ENCODE measurements at regions not wholly inside any gene's neighbourhood (a gene's known extent, or its start where the extent isn't known, plus 50 kb on each side); places are given as distances from the start of the nearest gene placed in this dataset.

- TF ChIP-seq GATA2 (IDR thresholded peaks at IDR 0.05; ENCODE audit: low read depth, low read length), result no peak
- TF ChIP-seq GATA3 (IDR thresholded peaks at IDR 0.05; ENCODE audit: low read depth, low read length), result no peak
Observed at GRCh38 chr18:56391931-56392590, 246.3 kb downstream of the TXNL1 start.

GRCh38 chr18:56390626-56391025 lies 247.8 kb downstream of the TXNL1 start:
- no peak for TF ChIP-seq GATA2 (IDR thresholded peaks at IDR 0.05; ENCODE audit: low read depth, low read length)
- no peak for TF ChIP-seq GATA3 (IDR thresholded peaks at IDR 0.05; ENCODE audit: low read depth, low read length)

GRCh38 chr18:56389190-56389589 lies 249.2 kb downstream of the TXNL1 start:
- no peak for TF ChIP-seq GATA3 (IDR thresholded peaks at IDR 0.05; ENCODE audit: low read depth, low read length)
- TF ChIP-seq GATA2 (IDR thresholded peaks at IDR 0.05; ENCODE audit: low read depth, low read length), result no peak

DNA sequence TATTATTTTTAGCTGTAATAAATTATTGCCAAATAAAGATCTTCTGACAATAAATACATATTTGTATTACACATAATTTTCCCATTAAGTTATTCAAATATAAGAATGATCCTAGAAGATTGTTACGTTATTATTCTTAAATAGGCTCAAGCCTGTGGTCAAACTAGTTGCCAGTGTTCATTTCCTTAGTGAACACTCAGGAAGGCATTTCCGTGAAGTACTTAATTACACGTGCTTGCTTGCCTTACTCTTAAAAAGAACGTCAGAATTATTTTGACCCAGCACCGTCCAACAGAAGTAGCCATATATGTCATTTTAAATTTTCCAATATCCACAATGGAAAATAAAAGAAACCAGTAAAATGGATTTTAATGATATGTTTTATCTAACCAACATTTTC lies 249.8 kb downstream of the TXNL1 start:
- TF ChIP-seq GATA3 (IDR thresholded peaks at IDR 0.05; ENCODE audit: low read depth, low read length), result no peak
- no peak for TF ChIP-seq GATA2 (IDR thresholded peaks at IDR 0.05; ENCODE audit: low read depth, low read length)

DNA sequence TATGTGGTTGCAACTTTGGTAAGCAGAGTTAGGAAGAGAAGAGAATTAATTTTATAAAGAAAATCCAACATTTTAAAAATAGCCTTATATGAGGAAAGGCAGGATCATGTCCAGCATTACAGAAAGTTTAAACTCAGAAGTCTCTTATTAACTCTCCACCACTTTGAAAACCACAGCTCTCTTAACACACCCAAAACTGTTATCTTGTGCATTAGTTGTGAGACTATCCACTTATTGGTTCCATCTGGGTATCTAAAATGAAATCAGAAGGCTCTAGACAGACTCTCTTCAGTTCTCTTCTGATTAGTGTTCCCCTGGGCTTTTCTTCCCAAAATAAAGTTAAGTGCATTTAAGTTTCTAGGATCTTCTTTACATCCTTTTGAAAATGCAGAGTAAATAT lies 251.5 kb downstream of the TXNL1 start:
- TF ChIP-seq GATA2 (IDR thresholded peaks at IDR 0.05; ENCODE audit: low read depth, low read length), result no peak
- no peak for TF ChIP-seq GATA3 (IDR thresholded peaks at IDR 0.05; ENCODE audit: low read depth, low read length)

DNA sequence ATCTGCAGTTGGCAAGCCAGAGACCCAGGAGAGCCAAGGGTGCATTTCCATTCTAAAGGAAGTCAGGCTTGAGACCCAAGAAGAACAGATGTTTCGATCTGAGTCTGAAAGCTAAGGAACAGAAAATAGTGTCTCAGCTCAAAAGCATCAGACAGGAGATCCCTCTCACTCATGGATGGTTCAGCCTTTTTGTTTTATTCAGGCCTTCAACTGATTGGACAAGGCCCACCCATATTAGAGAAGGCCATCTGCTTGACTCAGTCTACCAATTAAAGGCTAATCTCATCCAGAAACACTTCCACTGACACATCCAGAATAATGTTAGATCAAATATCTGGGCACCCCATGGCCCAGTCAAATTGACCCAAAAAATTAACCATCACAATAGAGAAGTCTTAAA lies 255.0 kb downstream of the TXNL1 start:
- no peak for TF ChIP-seq GATA3 (IDR thresholded peaks at IDR 0.05; ENCODE audit: low read depth, low read length)
- TF ChIP-seq GATA2 (IDR thresholded peaks at IDR 0.05; ENCODE audit: low read depth, low read length), result no peak

- no peak for TF ChIP-seq GATA3 (IDR thresholded peaks at IDR 0.05; ENCODE audit: low read depth, low read length)
- no peak for TF ChIP-seq GATA2 (IDR thresholded peaks at IDR 0.05; ENCODE audit: low read depth, low read length)
Observed at GRCh38 chr18:56382541-56382940, 255.9 kb downstream of the TXNL1 start.

DNA sequence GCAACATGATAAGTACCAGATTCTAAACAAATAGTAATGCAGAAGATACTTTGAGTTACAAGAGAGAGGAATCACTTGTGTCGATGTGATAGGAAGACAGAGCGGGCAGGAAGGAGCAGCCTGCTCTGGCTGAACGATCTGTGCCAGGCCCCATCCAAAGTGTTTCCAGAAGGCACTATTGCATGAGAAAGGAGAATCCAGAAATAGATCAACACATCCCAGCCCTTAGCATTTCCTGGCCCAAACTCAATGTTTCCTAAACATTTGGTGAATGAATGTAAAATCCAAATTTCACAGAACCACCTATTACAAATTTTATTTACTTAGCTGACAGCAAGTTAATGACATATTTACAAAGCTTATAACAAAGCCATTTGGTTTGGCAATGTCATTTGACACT lies 257.2 kb downstream of the TXNL1 start:
- no peak for TF ChIP-seq GATA3 (IDR thresholded peaks at IDR 0.05; ENCODE audit: low read depth, low read length)
- TF ChIP-seq GATA2 (IDR thresholded peaks at IDR 0.05; ENCODE audit: low read depth, low read length), result no peak

- no peak for TF ChIP-seq GATA2 (IDR thresholded peaks at IDR 0.05; ENCODE audit: low read depth, low read length)
- no peak for TF ChIP-seq GATA3 (IDR thresholded peaks at IDR 0.05; ENCODE audit: low read depth, low read length)
Observed at GRCh38 chr18:56380685-56381084, 257.7 kb downstream of the TXNL1 start.

DNA sequence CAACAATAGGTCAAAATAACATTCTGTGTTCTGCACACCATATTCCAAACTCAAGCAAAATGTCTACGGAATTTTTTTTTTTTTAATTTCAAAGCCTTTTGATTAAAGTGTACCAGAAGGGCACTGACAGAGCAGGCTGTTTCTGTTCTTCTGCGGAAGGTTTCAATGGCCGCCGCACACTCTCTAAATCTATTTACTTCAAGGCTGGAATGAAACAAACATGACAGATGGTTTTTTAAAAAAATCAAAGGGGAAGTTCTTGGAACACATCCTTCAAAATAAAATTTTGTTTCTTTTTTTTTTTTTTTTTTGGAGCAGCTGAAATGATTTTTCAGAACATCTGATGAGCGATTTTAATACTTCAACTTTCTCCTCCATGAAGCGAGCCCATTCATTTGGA lies 259.1 kb downstream of the TXNL1 start:
- no peak for TF ChIP-seq GATA3 (IDR thresholded peaks at IDR 0.05; ENCODE audit: low read depth, low read length)

DNA sequence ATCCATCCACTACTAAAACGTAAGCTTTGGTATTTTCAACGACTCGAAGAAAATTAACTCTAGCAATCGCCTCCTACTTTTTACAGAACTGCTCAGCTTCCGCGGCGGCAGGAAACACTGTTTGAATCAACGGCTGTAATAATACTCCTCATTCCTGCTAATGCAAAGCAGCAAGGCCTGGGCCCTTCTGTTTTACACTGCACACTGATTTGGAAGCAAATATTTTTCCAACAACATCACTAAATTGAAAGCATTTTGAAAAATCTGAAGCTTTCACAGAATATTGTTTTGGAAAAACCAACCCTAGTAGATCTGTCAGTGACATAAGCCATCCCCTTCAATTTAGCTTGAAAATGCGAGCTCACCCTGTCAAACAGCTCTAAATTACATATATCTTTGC lies 261.2 kb downstream of the TXNL1 start:
- TF ChIP-seq GATA3 (IDR thresholded peaks at IDR 0.05; ENCODE audit: low read depth, low read length) (no peak), GATA2 (IDR thresholded peaks at IDR 0.05; ENCODE audit: low read depth, low read length) (no peak)

DNA sequence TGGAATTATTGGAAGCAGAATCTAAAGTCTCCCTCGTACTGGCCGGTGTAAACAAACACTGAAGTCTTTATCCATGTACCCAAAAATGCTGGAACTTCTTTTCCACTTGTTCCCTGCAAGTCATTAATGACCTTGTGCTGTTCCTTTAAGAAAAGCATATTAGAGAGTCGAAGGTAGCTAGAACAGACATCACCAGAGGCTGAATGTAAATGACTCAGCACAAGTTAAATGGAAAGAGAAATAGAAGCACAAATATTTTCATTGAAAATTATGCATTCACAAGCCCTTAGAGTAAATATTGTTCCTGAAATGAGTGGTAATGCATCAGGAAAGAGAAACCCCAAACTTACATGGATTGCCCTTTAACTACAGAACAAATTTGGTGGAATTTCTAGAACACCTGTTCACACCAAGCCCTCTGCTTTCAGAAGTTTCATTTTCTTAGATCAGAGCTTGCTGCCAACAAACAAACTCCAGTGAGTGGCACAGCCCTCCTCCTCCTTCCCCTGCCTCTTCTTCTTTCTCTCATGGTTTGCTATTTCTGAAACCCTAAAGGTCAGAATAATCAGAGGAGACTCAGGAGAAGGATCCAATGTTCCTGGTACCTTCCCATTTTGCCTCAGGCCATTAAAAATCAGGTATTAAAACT lies 264.3 kb downstream of the TXNL1 start:
- TF ChIP-seq GATA3 (IDR thresholded peaks at IDR 0.05; ENCODE audit: low read depth, low read length) (no peak), GATA2 (IDR thresholded peaks at IDR 0.05; ENCODE audit: low read depth, low read length) (no peak)

DNA sequence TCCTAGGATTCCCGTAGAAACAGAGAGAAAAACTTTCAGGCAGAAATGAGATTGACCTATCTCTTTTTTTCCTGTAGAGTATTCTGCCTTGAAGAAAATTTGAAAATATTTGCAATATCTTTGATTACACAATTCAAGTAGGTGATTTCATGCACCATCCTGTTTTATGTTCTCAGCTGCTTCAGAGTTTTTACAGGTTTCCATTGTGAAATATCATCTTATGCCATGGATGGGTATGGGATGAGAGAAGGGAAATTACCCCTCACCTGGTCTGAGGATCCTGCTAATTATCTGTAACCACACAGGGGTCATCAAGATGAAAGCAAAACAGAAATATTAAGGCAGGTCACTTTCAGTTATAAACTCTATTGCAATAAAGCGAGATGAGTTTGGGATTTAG lies 264.8 kb downstream of the TXNL1 start:
- TF ChIP-seq GATA2 (IDR thresholded peaks at IDR 0.05; ENCODE audit: low read depth, low read length), result no peak
- TF ChIP-seq GATA3 (IDR thresholded peaks at IDR 0.05; ENCODE audit: low read depth, low read length), result no peak

DNA sequence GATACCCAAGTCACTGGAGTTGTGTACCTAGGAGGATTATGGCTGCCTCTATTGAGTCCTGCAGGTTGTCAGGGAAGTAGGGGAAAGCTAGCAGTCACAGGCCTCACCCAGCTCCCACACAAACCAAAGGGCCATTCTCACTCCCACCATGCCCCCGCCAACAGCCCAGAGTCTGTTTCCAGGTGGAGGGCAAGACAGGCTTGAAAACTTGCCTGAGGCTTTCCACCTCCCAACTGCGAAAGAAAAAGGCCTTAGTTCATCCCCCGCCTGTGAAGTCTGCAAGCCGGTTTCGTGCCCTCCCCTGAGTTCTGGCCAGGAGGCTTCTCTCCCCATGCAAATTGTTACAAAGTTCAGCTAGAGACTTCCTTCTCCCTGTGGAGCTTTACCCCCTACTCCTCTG lies 270.3 kb downstream of the TXNL1 start:
- TF ChIP-seq GATA2 (IDR thresholded peaks at IDR 0.05; ENCODE audit: low read depth, low read length) (no peak), GATA3 (IDR thresholded peaks at IDR 0.05; ENCODE audit: low read depth, low read length) (no peak)

DNA sequence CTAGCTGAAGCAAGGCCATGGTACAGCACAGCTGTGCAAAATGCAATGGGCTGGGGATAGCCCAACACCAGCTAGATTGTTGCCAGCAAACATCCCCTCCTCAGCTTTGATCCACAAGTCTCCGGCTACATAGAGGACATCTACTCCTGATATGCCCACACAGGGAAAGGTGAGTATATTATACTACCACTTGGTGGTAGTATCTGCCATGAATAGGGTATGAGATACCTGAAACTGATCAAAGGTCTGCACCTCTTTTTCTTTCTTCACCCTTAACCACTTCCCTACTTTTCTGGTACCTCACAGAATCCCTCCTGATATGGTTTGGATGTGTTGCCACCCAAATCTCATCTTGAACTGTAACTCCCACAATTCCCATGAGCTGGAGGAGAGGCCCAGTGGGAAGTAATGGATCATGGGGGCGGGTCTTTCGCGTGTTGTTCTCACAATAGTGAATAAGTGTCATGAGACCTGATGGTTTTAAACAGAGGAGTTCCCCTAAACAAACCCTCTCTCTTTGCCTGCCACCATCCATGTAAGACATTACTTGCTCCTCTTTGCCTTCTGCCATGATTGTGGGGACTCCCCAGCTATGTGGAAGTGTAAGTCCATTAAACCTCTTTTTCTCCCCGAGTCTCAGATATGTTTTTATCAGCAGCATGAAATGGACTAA lies 279.6 kb downstream of the TXNL1 start:
- no peak for TF ChIP-seq GATA2 (IDR thresholded peaks at IDR 0.05; ENCODE audit: low read depth, low read length)
- no peak for TF ChIP-seq GATA3 (IDR thresholded peaks at IDR 0.05; ENCODE audit: low read depth, low read length)

All from SH-SY5Y (cell line).